Activated CD8-positive, alpha-beta memory T cell treated with anti-CD3 and anti-CD28 coated beads, Interleukin-2, amount 50 U/mL, for 24 hours (primary cell): ENCODE measurements at regions not wholly inside any gene's neighbourhood (a gene's known extent, or its start where the extent isn't known, plus 50 kb on each side); places are given as distances from the start of the nearest gene placed in this dataset.
"Not testable (repeated sequence)": the region's sequence is repeated elsewhere in the genome, so short reads cannot be mapped to it uniquely, and the experiment has no call there.

Experiments
- DNase-seq: peaks from one replicate; pipeline ENCODE4 v3.0.0-alpha.2; 2020; ENCODE audit errors: extremely low read depth

- not testable (repeated sequence) for DNase-seq
Observed at GRCh38 chr2:37758141-37758601, 86.7 kb upstream of the CDC42EP3 start.

DNA sequence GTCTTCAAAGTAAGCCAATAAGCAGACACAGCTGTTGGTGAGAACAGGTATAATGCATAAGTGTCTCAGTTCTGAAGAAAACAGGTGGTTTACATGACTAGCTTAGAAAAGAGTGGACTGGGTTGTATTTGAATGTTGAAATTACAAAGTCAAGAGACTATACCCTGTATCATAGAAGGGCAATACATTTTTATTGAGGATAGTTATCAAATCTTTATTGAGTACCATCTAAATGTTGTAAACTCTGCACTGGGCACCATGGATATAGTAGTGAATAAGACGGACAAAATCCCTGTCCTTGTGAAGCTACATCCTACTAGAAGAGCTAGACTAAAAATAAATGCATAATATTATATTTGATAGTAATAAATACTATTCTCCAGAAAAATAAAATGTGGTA lies 88.5 kb upstream of the CDC42EP3 start:
- DNase-seq = not testable (repeated sequence)

GRCh38 chr2:37760471-37760870 lies 89.0 kb upstream of the CDC42EP3 start:
- no peak for DNase-seq

- not testable (repeated sequence) for DNase-seq
Observed at GRCh38 chr2:37762281-37762680, 90.8 kb upstream of the CDC42EP3 start.

GRCh38 chr2:37764739-37765138 lies 93.3 kb upstream of the CDC42EP3 start:
- DNase-seq = no peak

- no peak for DNase-seq
Observed at GRCh38 chr2:37766106-37766505, 94.7 kb upstream of the CDC42EP3 start.

DNA sequence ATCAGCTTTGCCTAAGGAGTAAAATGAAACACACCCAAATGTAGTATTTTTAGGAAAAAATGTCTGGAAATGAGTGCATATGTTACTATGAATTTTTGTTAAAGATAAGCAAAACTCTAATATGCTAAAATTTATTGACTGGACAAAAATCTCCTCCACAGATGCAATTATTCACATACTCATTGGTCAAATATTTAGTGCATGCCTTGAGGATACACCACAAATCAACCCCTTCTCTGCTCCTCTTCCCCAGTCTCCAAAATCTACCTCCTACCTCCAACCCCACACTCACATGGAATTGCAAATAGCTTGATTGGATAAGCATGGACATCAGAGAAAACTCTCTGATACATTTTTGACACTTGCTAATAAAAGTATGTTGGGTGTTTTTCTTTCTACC lies 95.6 kb upstream of the CDC42EP3 start:
- DNase-seq = no peak

- no peak for DNase-seq
Observed at GRCh38 chr2:37767959-37768925, 96.8 kb upstream of the CDC42EP3 start.

- DNase-seq = no peak
Observed at GRCh38 chr2:37769551-37769950, 98.1 kb upstream of the CDC42EP3 start.

DNA sequence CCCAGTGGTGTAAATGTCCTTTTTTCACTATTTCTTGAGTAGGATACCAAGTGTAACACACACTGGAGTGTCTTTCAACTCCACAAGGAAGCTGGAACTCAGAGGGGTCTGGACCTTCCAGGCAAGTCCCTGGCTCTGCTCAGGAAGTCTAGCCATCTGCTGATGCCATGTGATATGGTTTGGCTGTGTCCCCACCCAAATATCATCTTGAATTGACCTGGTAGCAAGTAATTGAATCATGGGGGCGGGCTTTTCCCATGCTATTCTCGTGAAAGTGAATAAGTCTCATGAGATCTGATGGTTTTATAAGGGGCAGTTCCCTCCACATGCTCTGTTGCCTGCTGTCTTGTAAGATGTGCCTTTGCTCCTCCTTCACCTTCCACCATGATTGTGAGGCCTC lies 99.4 kb upstream of the CDC42EP3 start:
- DNase-seq = no peak

- no peak for DNase-seq
Observed at GRCh38 chr2:37771600-37772088, 100.2 kb upstream of the CDC42EP3 start.

GRCh38 chr2:37773371-37774130 lies 102.1 kb upstream of the CDC42EP3 start:
- DNase-seq = no peak

- DNase-seq = not testable (repeated sequence)
Observed at GRCh38 chr2:37774171-37774944, 102.9 kb upstream of the CDC42EP3 start.

GRCh38 chr2:37774976-37775907 lies 103.8 kb upstream of the CDC42EP3 start:
- DNase-seq = no peak

DNA sequence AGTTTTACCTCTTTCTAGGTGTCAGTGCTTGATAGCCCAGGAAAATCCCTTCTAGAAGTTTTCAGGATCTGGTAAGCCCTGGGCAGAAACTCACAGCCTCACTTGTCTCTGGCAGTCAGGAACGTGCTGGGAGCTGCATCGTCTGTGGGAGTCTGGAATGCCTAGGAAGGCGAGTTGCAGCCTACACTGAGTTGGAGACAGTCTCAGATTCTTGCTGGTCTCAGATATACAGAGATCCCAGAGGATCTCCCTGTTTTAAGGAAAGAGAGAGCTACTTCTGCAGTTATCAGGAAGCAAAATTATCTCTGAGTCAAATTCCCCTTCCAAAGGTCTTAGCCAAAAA lies 104.4 kb upstream of the CDC42EP3 start:
- DNase-seq = no peak

- no peak for DNase-seq
Observed at GRCh38 chr2:37776487-37776886, 105.0 kb upstream of the CDC42EP3 start.

DNA sequence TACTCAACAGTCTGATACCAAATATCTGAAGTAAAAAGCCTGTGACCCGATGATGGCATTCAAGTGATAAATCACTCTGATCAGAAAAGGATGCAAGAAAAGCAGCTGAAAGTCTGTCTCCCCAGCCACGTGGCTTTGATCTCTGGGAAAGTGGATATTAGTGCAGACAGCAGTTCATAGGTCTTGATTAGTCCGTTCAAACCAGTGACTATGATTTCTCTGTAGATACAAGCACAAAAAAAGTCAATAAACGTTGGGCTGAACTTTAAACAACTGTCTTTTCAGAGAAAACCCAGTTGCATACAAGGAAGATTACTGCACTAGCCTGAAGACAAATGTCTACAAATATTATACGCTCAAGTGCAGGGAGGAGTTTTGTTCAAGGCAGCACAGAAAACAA lies 107.7 kb upstream of the CDC42EP3 start:
- DNase-seq = no peak

GRCh38 chr2:37779611-37780386 lies 108.4 kb upstream of the CDC42EP3 start:
- no peak for DNase-seq

- DNase-seq = no peak
Observed at GRCh38 chr2:37780387-37780676, 108.9 kb upstream of the CDC42EP3 start.

DNA sequence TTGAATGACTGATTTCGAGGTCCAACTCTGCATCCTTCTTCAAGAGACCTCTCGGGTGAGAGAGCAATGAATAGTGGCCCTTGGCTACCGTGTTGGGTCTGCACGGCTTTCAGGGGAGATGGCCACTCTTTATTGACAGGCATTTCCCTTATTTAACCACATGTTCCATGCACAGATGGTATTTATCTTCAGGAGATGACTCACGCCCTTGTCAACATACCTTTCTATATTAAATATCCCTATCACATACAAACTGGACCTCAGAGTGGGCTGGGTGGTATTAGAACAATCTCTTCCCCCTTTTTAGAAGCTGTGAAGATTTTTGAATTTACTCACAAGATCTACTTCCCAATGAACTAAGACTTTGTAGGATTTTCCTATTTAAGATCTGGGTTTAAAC lies 109.6 kb upstream of the CDC42EP3 start:
- no peak for DNase-seq
